ENCODE measurements at regions not wholly inside any gene's neighbourhood (a gene's known extent, or its start where the extent isn't known, plus 50 kb on each side); places are given as distances from the start of the nearest gene placed in this dataset.
"Not testable (repeated sequence)": the region's sequence is repeated elsewhere in the genome, so short reads cannot be mapped to it uniquely, and the experiment has no call there.

GRCh38 chrX:139026811-139027210 lies 315.3 kb upstream of the FGF13 start:
- no peak for DNase-seq
- no peaks in the 10 kb centered on the region for H3K9me3 Mint-ChIP-seq
- no peak overlapping the region for H3K4me3 Mint-ChIP-seq
- H3K36me3 Mint-ChIP-seq: no peaks in the 10 kb centered on the region
- no peak overlapping the region for H3K27ac Mint-ChIP-seq
- H3K4me1 Mint-ChIP-seq: no peaks in the 10 kb centered on the region
- CTCF ChIA-PET: no interaction called here
- H3K27me3 Mint-ChIP-seq: no peaks in the 10 kb centered on the region

GRCh38 chrX:139026406-139026805 lies 314.9 kb upstream of the FGF13 start:
- no peak for DNase-seq
- Mint-ChIP-seq H3K27ac (no peak overlapping the region), H3K4me1 (no peaks in the 10 kb centered on the region)

DNA sequence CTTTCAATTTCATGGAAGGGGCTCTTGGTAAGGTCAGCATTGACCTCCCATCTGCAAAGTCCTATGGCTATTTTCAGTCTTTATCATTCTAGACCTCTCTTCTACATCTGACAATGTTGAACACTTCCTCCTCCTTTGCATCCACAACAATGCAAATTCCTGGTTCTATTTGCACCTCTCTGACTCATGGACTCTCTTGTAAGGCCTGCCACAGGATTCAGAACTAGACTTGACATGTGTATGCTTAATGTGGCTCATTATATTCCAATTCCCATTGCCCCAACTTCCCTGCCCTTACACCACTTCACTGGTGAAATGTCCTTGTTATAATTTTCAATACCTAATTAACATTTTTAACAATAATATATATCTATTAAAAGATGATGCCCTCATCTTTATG lies 314.3 kb upstream of the FGF13 start:
- H3K27ac Mint-ChIP-seq: no peak overlapping the region
- H3K4me1 Mint-ChIP-seq: no peaks in the 10 kb centered on the region
- H3K36me3 Mint-ChIP-seq: no peaks in the 10 kb centered on the region
- CTCF ChIA-PET: no interaction called here
- H3K27me3 Mint-ChIP-seq: no peaks in the 10 kb centered on the region
- no peak for DNase-seq
- H3K9me3 Mint-ChIP-seq: no peaks in the 10 kb centered on the region
- no peak overlapping the region for H3K4me3 Mint-ChIP-seq

More at GRCh38 chrX:139026406-139026805, 314.9 kb upstream of the FGF13 start:
- no peaks in the 10 kb centered on the region for H3K36me3 Mint-ChIP-seq
- CTCF ChIA-PET: no interaction called here
- H3K4me3 Mint-ChIP-seq: no peak overlapping the region
- H3K9me3 Mint-ChIP-seq: no peaks in the 10 kb centered on the region
- H3K27me3 Mint-ChIP-seq: no peaks in the 10 kb centered on the region

GRCh38 chrX:139023531-139023930 lies 312.0 kb upstream of the FGF13 start:
- Mint-ChIP-seq H3K4me3 (no peak overlapping the region), H3K36me3 (no peaks in the 10 kb centered on the region), H3K27ac (no peak overlapping the region), H3K9me3 (no peaks in the 10 kb centered on the region), H3K27me3 (no peaks in the 10 kb centered on the region), H3K4me1 (no peaks in the 10 kb centered on the region)
- DNase-seq: no peak
- CTCF ChIA-PET: no interaction called here

DNA sequence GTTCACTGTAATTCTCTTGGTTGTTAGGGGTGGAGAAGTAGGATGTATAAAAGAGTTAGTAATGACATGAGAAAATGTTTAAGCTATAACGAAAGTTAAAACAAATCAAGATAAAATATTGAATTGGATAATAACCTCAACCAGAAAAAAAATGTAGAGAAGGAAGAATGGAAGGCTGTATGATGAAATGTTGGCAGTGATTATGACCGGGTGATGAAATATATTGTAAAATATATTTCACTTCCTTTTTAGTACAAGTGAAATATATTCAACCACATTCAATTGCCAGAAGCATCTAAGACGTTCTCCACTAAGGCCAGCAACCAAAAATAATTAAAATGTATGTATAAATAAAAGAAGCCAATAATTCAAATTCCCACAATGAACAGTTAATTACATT lies 309.3 kb upstream of the FGF13 start:
- Mint-ChIP-seq H3K4me3 (no peak overlapping the region), H3K27ac (no peak overlapping the region), H3K27me3 (no peaks in the 10 kb centered on the region), H3K4me1 (no peaks in the 10 kb centered on the region), H3K36me3 (no peaks in the 10 kb centered on the region), H3K9me3 (peaks cover under 1% of the 10 kb centered on the region)
- DNase-seq: no peak
- CTCF ChIA-PET: no interaction called here

GRCh38 chrX:139018436-139018835 lies 306.9 kb upstream of the FGF13 start:
- Mint-ChIP-seq H3K4me1 (no peaks in the 10 kb centered on the region), H3K9me3 (peaks cover 2% of the 10 kb centered on the region), H3K36me3 (no peaks in the 10 kb centered on the region), H3K4me3 (no peak overlapping the region), H3K27ac (no peak overlapping the region), H3K27me3 (no peaks in the 10 kb centered on the region)
- CTCF ChIA-PET: no interaction called here
- DNase-seq: no peak

GRCh38 chrX:139015627-139016026 lies 304.1 kb upstream of the FGF13 start:
- Mint-ChIP-seq H3K4me1 (no peaks in the 10 kb centered on the region), H3K27me3 (no peaks in the 10 kb centered on the region), H3K27ac (no peak overlapping the region), H3K4me3 (no peak overlapping the region), H3K9me3 (peaks cover 2% of the 10 kb centered on the region), H3K36me3 (no peaks in the 10 kb centered on the region)
- DNase-seq: no peak
- CTCF ChIA-PET: no interaction called here

DNA sequence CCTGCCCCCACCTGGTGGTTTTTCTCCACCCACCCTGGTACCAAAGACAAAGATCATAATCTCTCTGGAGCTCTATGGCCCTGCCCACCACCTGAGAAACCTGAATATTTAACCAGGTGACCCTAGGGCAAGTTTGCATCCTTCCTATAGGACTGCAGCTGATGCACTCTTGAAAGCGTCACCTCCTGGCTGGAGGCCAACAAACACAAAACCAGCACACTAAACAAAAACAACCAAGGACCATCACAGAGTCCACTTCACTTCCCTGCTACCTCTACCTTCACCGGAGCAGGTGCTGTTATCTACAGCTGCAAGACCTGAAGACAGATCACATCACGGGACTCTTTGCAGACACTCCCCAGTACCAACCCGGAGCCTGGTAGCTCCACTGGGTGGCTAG lies 296.7 kb upstream of the FGF13 start:
- no peak overlapping the region for H3K4me3 Mint-ChIP-seq
- CTCF ChIA-PET: no interaction called here
- H3K36me3 Mint-ChIP-seq: no peaks in the 10 kb centered on the region
- no peaks in the 10 kb centered on the region for H3K4me1 Mint-ChIP-seq
- no peak for DNase-seq
- no peak overlapping the region for H3K27ac Mint-ChIP-seq
- H3K27me3 Mint-ChIP-seq: no peaks in the 10 kb centered on the region
- H3K9me3 Mint-ChIP-seq: no peaks in the 10 kb centered on the region

DNA sequence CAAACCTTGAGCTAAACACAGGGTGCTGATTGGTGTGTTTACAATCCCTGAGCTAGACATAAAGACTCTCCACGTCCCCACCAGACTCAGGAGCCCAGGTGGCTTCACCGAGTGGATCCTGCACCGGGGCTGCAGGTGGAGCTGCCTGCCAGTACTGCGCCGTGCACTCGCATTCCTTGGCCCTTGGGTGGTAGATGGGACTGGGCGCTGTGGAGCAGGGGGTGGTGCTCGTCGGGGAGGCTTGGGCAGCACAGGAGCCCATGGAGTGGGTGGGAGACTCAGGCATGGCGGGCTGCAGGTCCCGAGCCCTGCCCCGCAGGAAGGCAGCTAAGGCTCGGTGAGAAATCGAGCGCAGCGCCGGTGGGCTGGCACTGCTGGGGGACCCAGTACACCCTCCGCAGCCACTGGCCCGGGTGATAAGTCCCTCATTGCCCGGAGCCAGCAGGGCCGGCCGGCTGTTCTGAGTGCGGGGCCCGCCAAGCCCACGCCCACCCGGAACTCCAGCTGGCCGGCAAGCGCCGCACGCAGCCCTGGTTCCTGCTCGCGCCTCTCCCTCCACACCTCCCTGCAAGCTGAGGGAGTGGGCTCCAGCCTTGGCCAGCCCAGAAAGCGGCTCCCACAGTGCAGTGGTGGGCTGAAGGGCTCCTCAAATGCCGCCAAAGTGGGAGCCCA lies 292.5 kb upstream of the FGF13 start:
- H3K27me3 Mint-ChIP-seq, H3K4me3 Mint-ChIP-seq, DNase-seq, H3K27ac Mint-ChIP-seq, H3K4me1 Mint-ChIP-seq, H3K36me3 Mint-ChIP-seq, H3K9me3 Mint-ChIP-seq, CTCF ChIA-PET: not testable (repeated sequence)

- Mint-ChIP-seq H3K9me3 (no peaks in the 10 kb centered on the region), H3K27me3 (no peaks in the 10 kb centered on the region), H3K36me3 (no peaks in the 10 kb centered on the region), H3K4me1 (no peaks in the 10 kb centered on the region), H3K4me3 (no peak overlapping the region), H3K27ac (no peak overlapping the region)
- DNase-seq: no peak
- CTCF ChIA-PET: no interaction called here
These were observed 290.8 kb upstream of the FGF13 start for GRCh38 chrX:139002319-139002718.

GRCh38 chrX:138996268-138996667 lies 284.8 kb upstream of the FGF13 start:
- DNase-seq: no peak
- Mint-ChIP-seq H3K36me3 (no peaks in the 10 kb centered on the region), H3K9me3 (peaks cover 4% of the 10 kb centered on the region), H3K27ac (no peak overlapping the region), H3K27me3 (no peaks in the 10 kb centered on the region), H3K4me1 (no peaks in the 10 kb centered on the region), H3K4me3 (no peak overlapping the region)
- CTCF ChIA-PET: no interaction called here

DNA sequence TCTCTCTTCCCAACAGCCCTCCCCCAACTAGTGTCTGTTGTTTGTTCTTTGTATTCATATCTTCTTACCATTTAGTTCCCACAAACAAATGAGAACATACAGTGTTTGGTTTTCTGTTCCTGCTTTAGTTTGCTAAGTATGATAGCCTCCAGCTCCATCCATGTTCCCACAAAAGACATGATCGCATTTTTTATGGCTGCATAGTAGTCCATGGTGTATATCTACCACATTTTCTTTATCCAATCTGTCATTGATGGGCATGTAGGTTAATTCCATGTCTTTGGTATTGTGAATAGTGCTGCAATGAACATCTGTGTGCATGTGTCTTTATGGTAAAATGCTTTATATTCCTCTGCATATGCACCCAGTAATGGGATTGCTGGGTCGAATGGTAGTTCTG lies 283.9 kb upstream of the FGF13 start:
- CTCF ChIA-PET: no interaction called here
- Mint-ChIP-seq H3K4me1 (no peaks in the 10 kb centered on the region), H3K27ac (no peak overlapping the region), H3K36me3 (no peaks in the 10 kb centered on the region), H3K4me3 (no peak overlapping the region), H3K27me3 (no peaks in the 10 kb centered on the region), H3K9me3 (peaks cover 4% of the 10 kb centered on the region)
- no peak for DNase-seq

GRCh38 chrX:138990425-138990824 lies 278.9 kb upstream of the FGF13 start:
- H3K9me3 Mint-ChIP-seq, CTCF ChIA-PET, H3K27ac Mint-ChIP-seq, H3K4me1 Mint-ChIP-seq, DNase-seq, H3K27me3 Mint-ChIP-seq, H3K36me3 Mint-ChIP-seq, H3K4me3 Mint-ChIP-seq: not testable (repeated sequence)

- Mint-ChIP-seq H3K9me3 (no peaks in the 10 kb centered on the region), H3K4me3 (no peak overlapping the region), H3K27me3 (no peaks in the 10 kb centered on the region), H3K27ac (no peak overlapping the region), H3K4me1 (no peaks in the 10 kb centered on the region), H3K36me3 (no peaks in the 10 kb centered on the region)
- CTCF ChIA-PET: no interaction called here
- no peak for DNase-seq
These were observed 275.3 kb upstream of the FGF13 start for GRCh38 chrX:138986866-138987265.

DNA sequence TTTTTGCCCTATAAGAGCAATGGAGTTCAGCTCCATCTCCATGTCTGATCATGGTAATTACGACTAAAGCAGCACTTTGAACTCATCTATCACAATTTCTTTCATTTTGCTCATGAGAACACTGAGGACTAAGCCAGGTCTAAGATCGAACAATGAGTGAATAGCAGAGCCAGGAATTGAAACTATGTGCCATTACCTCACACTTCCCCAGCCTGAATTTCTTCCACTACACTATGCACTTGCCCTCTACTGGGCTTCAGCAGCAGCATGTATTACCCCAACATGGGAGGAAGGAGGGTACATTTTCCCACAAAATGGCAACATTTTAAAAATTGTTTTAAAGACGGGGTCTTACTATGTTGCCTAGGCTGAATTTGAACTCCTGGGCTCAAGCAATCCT lies 274.7 kb upstream of the FGF13 start:
- no peak for DNase-seq
- no peaks in the 10 kb centered on the region for H3K36me3 Mint-ChIP-seq
- H3K27ac Mint-ChIP-seq: no peak overlapping the region
- CTCF ChIA-PET: no interaction called here
- H3K4me3 Mint-ChIP-seq: no peak overlapping the region
- no peaks in the 10 kb centered on the region for H3K27me3 Mint-ChIP-seq
- no peaks in the 10 kb centered on the region for H3K9me3 Mint-ChIP-seq
- no peaks in the 10 kb centered on the region for H3K4me1 Mint-ChIP-seq

- no peaks in the 10 kb centered on the region for H3K36me3 Mint-ChIP-seq
- CTCF ChIA-PET: no interaction called here
These were observed 270.8 kb upstream of the FGF13 start for GRCh38 chrX:138982365-138982764.

More at GRCh38 chrX:138982365-138982764, 270.8 kb upstream of the FGF13 start:
- Mint-ChIP-seq H3K27ac (no peak overlapping the region), H3K27me3 (no peaks in the 10 kb centered on the region), H3K4me3 (no peak overlapping the region), H3K4me1 (no peaks in the 10 kb centered on the region), H3K9me3 (no peaks in the 10 kb centered on the region)
- no peak for DNase-seq
